HG02943 (cell line): ENCODE measurements at regions not wholly inside any gene's neighbourhood (a gene's known extent, or its start where the extent isn't known, plus 50 kb on each side); places are given as distances from the start of the nearest gene placed in this dataset.

Experiments
- ATAC-seq: cut with Tn5 transposase; IDR thresholded peaks from one replicate; pipeline ENCODE4 v1.9.1; 2021; ENCODE audit warnings: mild to moderate bottlenecking, low read depth, moderate library complexity; ENCODE audit not compliant: unreplicated experiment

- no peak for ATAC-seq
Observed at GRCh38 chr20:24891546-24892393, 57.3 kb upstream of the CST7 start.

GRCh38 chr20:24892522-24892921 is 56.5 kb upstream of the CST7 start:
- no peak for ATAC-seq

- ATAC-seq = no peak
Observed at GRCh38 chr20:24892931-24893330, 56.1 kb upstream of the CST7 start.

- no peak for ATAC-seq
Observed at GRCh38 chr20:24894488-24894887, 54.6 kb upstream of the CST7 start.

GRCh38 chr20:24894967-24895366 is 54.1 kb upstream of the CST7 start:
- ATAC-seq = no peak

GRCh38 chr20:24895431-24895830 is 53.6 kb upstream of the CST7 start:
- no peak for ATAC-seq

- no peak for ATAC-seq
Observed at GRCh38 chr20:24895898-24896658, 53.0 kb upstream of the CST7 start.

GRCh38 chr20:24896984-24897383 is 52.1 kb upstream of the CST7 start:
- no peak for ATAC-seq

- no peak for ATAC-seq
Observed at GRCh38 chr20:24897974-24898373, 51.1 kb upstream of the CST7 start.

GRCh38 chr20:24899153-24899552 is 49.9 kb upstream of the CST7 start:
- ATAC-seq = no peak
